ENCODE measurements at regions not wholly inside any gene's neighbourhood (a gene's known extent, or its start where the extent isn't known, plus 50 kb on each side); places are given as distances from the start of the nearest gene placed in this dataset.

- H3K27ac Mint-ChIP-seq: no peak overlapping the region
- H3K4me3 Mint-ChIP-seq: no peak overlapping the region
- H3K27me3 Mint-ChIP-seq: peaks cover 42% of the 10 kb centered on the region
- no peak for DNase-seq
- H3K9me3 Mint-ChIP-seq: no peaks in the 10 kb centered on the region
- H3K4me1 Mint-ChIP-seq (ENCODE audit: low read depth): peaks cover 29% of the 10 kb centered on the region
- no peaks in the 10 kb centered on the region for H3K36me3 Mint-ChIP-seq (ENCODE audit: low read depth)
Observed at GRCh38 chr4:145297556-145297955, 117.2 kb upstream of the OTUD4 start.

- no peaks in the 10 kb centered on the region for H3K36me3 Mint-ChIP-seq (ENCODE audit: low read depth)
- no peak for DNase-seq
- no peak overlapping the region for H3K4me3 Mint-ChIP-seq
- H3K27me3 Mint-ChIP-seq: peaks cover 44% of the 10 kb centered on the region
- H3K9me3 Mint-ChIP-seq: no peaks in the 10 kb centered on the region
- no peak overlapping the region for H3K27ac Mint-ChIP-seq
- H3K4me1 Mint-ChIP-seq (ENCODE audit: low read depth): peaks cover 21% of the 10 kb centered on the region
Observed at GRCh38 chr4:145295547-145295946, 115.2 kb upstream of the OTUD4 start.

GRCh38 chr4:145295122-145295521 is 114.7 kb upstream of the OTUD4 start:
- Mint-ChIP-seq H3K27ac (no peak overlapping the region), H3K4me1 (ENCODE audit: low read depth) (peaks cover 16% of the 10 kb centered on the region), H3K9me3 (no peaks in the 10 kb centered on the region), H3K36me3 (ENCODE audit: low read depth) (no peaks in the 10 kb centered on the region), H3K4me3 (no peak overlapping the region), H3K27me3 (peaks cover 44% of the 10 kb centered on the region)
- DNase-seq: no peak

- DNase-seq: no peak
- Mint-ChIP-seq H3K27me3 (peaks cover 48% of the 10 kb centered on the region), H3K9me3 (no peaks in the 10 kb centered on the region), H3K27ac (no peak overlapping the region), H3K4me3 (no peak overlapping the region), H3K4me1 (ENCODE audit: low read depth) (peaks cover 3% of the 10 kb centered on the region), H3K36me3 (ENCODE audit: low read depth) (no peaks in the 10 kb centered on the region)
Observed at GRCh38 chr4:145293658-145294057, 113.3 kb upstream of the OTUD4 start.

GRCh38 chr4:145290955-145291354 is 110.6 kb upstream of the OTUD4 start:
- Mint-ChIP-seq H3K9me3 (no peaks in the 10 kb centered on the region), H3K27me3 (peaks cover 35% of the 10 kb centered on the region), H3K36me3 (ENCODE audit: low read depth) (no peaks in the 10 kb centered on the region), H3K27ac (no peak overlapping the region), H3K4me3 (no peak overlapping the region), H3K4me1 (ENCODE audit: low read depth) (peaks cover 3% of the 10 kb centered on the region)
- DNase-seq: no peak

- Mint-ChIP-seq H3K36me3 (ENCODE audit: low read depth) (no peaks in the 10 kb centered on the region), H3K27ac (no peak overlapping the region), H3K4me3 (no peak overlapping the region), H3K9me3 (no peaks in the 10 kb centered on the region), H3K27me3 (peaks cover 27% of the 10 kb centered on the region), H3K4me1 (ENCODE audit: low read depth) (peaks cover 3% of the 10 kb centered on the region)
- no peak for DNase-seq
Observed at GRCh38 chr4:145289403-145290076, 109.2 kb upstream of the OTUD4 start.

GRCh38 chr4:145287351-145287750 is 107.0 kb upstream of the OTUD4 start:
- no peak overlapping the region for H3K4me3 Mint-ChIP-seq
- no peaks in the 10 kb centered on the region for H3K9me3 Mint-ChIP-seq
- H3K27me3 Mint-ChIP-seq: peaks cover 30% of the 10 kb centered on the region
- H3K36me3 Mint-ChIP-seq (ENCODE audit: low read depth): no peaks in the 10 kb centered on the region
- no peak for DNase-seq
- H3K4me1 Mint-ChIP-seq (ENCODE audit: low read depth): no peaks in the 10 kb centered on the region
- H3K27ac Mint-ChIP-seq: no peak overlapping the region

- Mint-ChIP-seq H3K9me3 (no peaks in the 10 kb centered on the region), H3K27me3 (peaks cover 25% of the 10 kb centered on the region), H3K36me3 (ENCODE audit: low read depth) (no peaks in the 10 kb centered on the region), H3K27ac (no peak overlapping the region), H3K4me3 (no peak overlapping the region), H3K4me1 (ENCODE audit: low read depth) (no peaks in the 10 kb centered on the region)
- DNase-seq: no peak
Observed at GRCh38 chr4:145285928-145286327, 105.5 kb upstream of the OTUD4 start.

- no peaks in the 10 kb centered on the region for H3K9me3 Mint-ChIP-seq
- peaks cover 2% of the 10 kb centered on the region for H3K4me1 Mint-ChIP-seq (ENCODE audit: low read depth)
- peaks cover 29% of the 10 kb centered on the region for H3K27me3 Mint-ChIP-seq
- no peak for DNase-seq
- H3K4me3 Mint-ChIP-seq: no peak overlapping the region
- H3K27ac Mint-ChIP-seq: no peak overlapping the region
- no peaks in the 10 kb centered on the region for H3K36me3 Mint-ChIP-seq (ENCODE audit: low read depth)
Observed at GRCh38 chr4:145283909-145284308, 103.5 kb upstream of the OTUD4 start.

GRCh38 chr4:145281951-145282350 is 101.6 kb upstream of the OTUD4 start:
- Mint-ChIP-seq H3K4me1 (ENCODE audit: low read depth) (peaks cover 4% of the 10 kb centered on the region), H3K27ac (no peak overlapping the region), H3K27me3 (peaks cover 27% of the 10 kb centered on the region), H3K36me3 (ENCODE audit: low read depth) (no peaks in the 10 kb centered on the region), H3K4me3 (no peak overlapping the region), H3K9me3 (no peaks in the 10 kb centered on the region)
- DNase-seq: no peak

GRCh38 chr4:145281224-145281623 is 100.8 kb upstream of the OTUD4 start:
- H3K4me1 Mint-ChIP-seq (ENCODE audit: low read depth): peaks cover 4% of the 10 kb centered on the region
- no peaks in the 10 kb centered on the region for H3K36me3 Mint-ChIP-seq (ENCODE audit: low read depth)
- no peak for DNase-seq
- no peak overlapping the region for H3K4me3 Mint-ChIP-seq
- peaks cover 24% of the 10 kb centered on the region for H3K27me3 Mint-ChIP-seq
- no peak overlapping the region for H3K27ac Mint-ChIP-seq
- H3K9me3 Mint-ChIP-seq: no peaks in the 10 kb centered on the region

GRCh38 chr4:145280541-145280940 is 100.2 kb upstream of the OTUD4 start:
- H3K27ac Mint-ChIP-seq: no peak overlapping the region
- no peak for DNase-seq

GRCh38 chr4:145279122-145279960 is 99.0 kb upstream of the OTUD4 start:
- H3K36me3 Mint-ChIP-seq (ENCODE audit: low read depth): no peaks in the 10 kb centered on the region
- DNase-seq: no peak
- no peak overlapping the region for H3K4me3 Mint-ChIP-seq
- peaks cover 19% of the 10 kb centered on the region for H3K27me3 Mint-ChIP-seq
- H3K27ac Mint-ChIP-seq: no peak overlapping the region
- H3K9me3 Mint-ChIP-seq: no peaks in the 10 kb centered on the region
- peaks cover 4% of the 10 kb centered on the region for H3K4me1 Mint-ChIP-seq (ENCODE audit: low read depth)

More at GRCh38 chr4:145280541-145280940, 100.2 kb upstream of the OTUD4 start:
- Mint-ChIP-seq H3K4me1 (ENCODE audit: low read depth) (peaks cover 4% of the 10 kb centered on the region), H3K27me3 (peaks cover 24% of the 10 kb centered on the region), H3K36me3 (ENCODE audit: low read depth) (no peaks in the 10 kb centered on the region), H3K9me3 (no peaks in the 10 kb centered on the region), H3K4me3 (no peak overlapping the region)

GRCh38 chr4:145278341-145279121 is 98.1 kb upstream of the OTUD4 start:
- peaks cover 4% of the 10 kb centered on the region for H3K4me1 Mint-ChIP-seq (ENCODE audit: low read depth)
- no peaks in the 10 kb centered on the region for H3K36me3 Mint-ChIP-seq (ENCODE audit: low read depth)
- H3K4me3 Mint-ChIP-seq: no peak overlapping the region
- no peaks in the 10 kb centered on the region for H3K9me3 Mint-ChIP-seq
- no peak for DNase-seq
- peaks cover 19% of the 10 kb centered on the region for H3K27me3 Mint-ChIP-seq
- no peak overlapping the region for H3K27ac Mint-ChIP-seq

Measured in activated T-cell treated with anti-CD3 and anti-CD28 coated beads, Interleukin-2, amount 50 U/mL, for 24 hours (primary cell).